CD4-positive, alpha-beta T cell (primary cell): ENCODE measurements at regions not wholly inside any gene's neighbourhood (a gene's known extent, or its start where the extent isn't known, plus 50 kb on each side); places are given as distances from the start of the nearest gene placed in this dataset.

Source experiments
- ATAC-seq: fragments of 200-7000 bp; cut with Tn5 transposase; one replicate; pipeline ENCODE4 v1.10.0; 2022; ENCODE audit warnings: mild to moderate bottlenecking; ENCODE audit not compliant: poor library complexity
- CTCF ChIA-PET: fragments of 350-600 bp; sonication (Branson Sonifier 250); formaldehyde crosslinking; loops from one replicate; lab custom pipeline; 2021; ENCODE audit warnings: antibody characterized with exemption, inconsistent platforms; lab: Charles Lee
- POLR2A ChIA-PET: fragments of 350-600 bp; sonication (Branson Sonifier 250); formaldehyde crosslinking; loops from one replicate; lab custom pipeline; 2021; ENCODE audit warnings: antibody characterized with exemption, inconsistent platforms; lab: Charles Lee
- DNase-seq, 14 experiments: peaks; one replicate each; pipeline ENCODE4 v3.0.0-alpha.2; 2013 to 2020; ENCODE audit warnings: mixed read lengths in 2 of 14
- H3K27ac ChIP-seq, 2 donors: one replicate each; pipeline versions ENCODE4 v1.5.1 to v1.7.0; 2013; ENCODE audit warnings: low read length in 2 of 2, low read depth in 1 of 2, mild to moderate bottlenecking in 1 of 2
- H3K27me3 ChIP-seq, 2 experiments: 1 replicate in 1 of 2; 2 replicates in 1 of 2; pipeline versions ENCODE4 v1.6.1 to v1.7.0; 2013; ENCODE audit warnings: low read length in 2 of 2, control low read depth in 1 of 2, mild to moderate bottlenecking in 1 of 2, moderate library complexity in 1 of 2; ENCODE audit not compliant: insufficient read depth in 2 of 2, control insufficient read depth in 1 of 2
- H3K36me3 ChIP-seq: one replicate; pipeline ENCODE4 v1.6.1; 2013; ENCODE audit warnings: low read length, control low read depth; ENCODE audit not compliant: insufficient read depth
- H3K4me1 ChIP-seq: one replicate; pipeline ENCODE4 v1.6.1; 2013; ENCODE audit warnings: low read length, control low read depth; ENCODE audit not compliant: insufficient read depth
- H3K4me3 ChIP-seq: one replicate; pipeline ENCODE4 v1.5.1; 2013; ENCODE audit warnings: mild to moderate bottlenecking, low read length, moderate library complexity
- H3K9me3 ChIP-seq, 2 experiments: 1 replicate in 1 of 2; 2 replicates in 1 of 2; pipeline versions ENCODE4 v1.6.1 to v1.7.0; 2013; ENCODE audit warnings: low read length in 2 of 2, mild to moderate bottlenecking in 2 of 2, control low read depth in 1 of 2, moderate library complexity in 1 of 2; ENCODE audit not compliant: control insufficient read depth in 1 of 2, insufficient read depth in 1 of 2
- H3K27ac Mint-ChIP-seq: one replicate; pipeline ENCODE4 v1.8.0; 2020; ENCODE audit warnings: mixed read lengths
- H3K27me3 Mint-ChIP-seq: one replicate; pipeline ENCODE4 v1.8.0; 2021; ENCODE audit warnings: mixed read lengths
- H3K36me3 Mint-ChIP-seq: one replicate; pipeline ENCODE4 v1.8.0; 2021; ENCODE audit warnings: low read depth, mixed read lengths
- H3K4me1 Mint-ChIP-seq: one replicate; pipeline ENCODE4 v1.8.0; 2021; ENCODE audit warnings: low read depth, mixed read lengths
- H3K4me3 Mint-ChIP-seq: one replicate; pipeline ENCODE4 v1.8.0; 2020; ENCODE audit warnings: mild to moderate bottlenecking, mixed read lengths
- H3K9me3 Mint-ChIP-seq: one replicate; pipeline ENCODE4 v1.8.0; 2020; ENCODE audit warnings: mixed read lengths
- CTCF ChIP-seq: fragments of 200-600 bp; IDR thresholded peaks from one replicate; pipeline ENCODE4 v1.8.0; 2022; ENCODE audit warnings: antibody characterized with exemption, mild to moderate bottlenecking
- intact Hi-C, 2 experiments: fragments of 100-400 bp; cut with DNase I in 1 of 2; cut with micrococcal nuclease in 1 of 2; formaldehyde crosslinking; loops; one replicate each; pipeline versions ENCODE4 v1.15.1 to v1.9.0; 2023 to 2025; cut with DNase I, micrococcal nuclease

- TF ChIP-seq CTCF, result no peak
- Histone ChIP-seq H3K27me3 (no peaks in the 10 kb centered on the region), H3K27ac (no peak overlapping the region), H3K4me3 (no peak overlapping the region), H3K36me3 (no peaks in the 10 kb centered on the region), H3K9me3 (no peaks in the 10 kb centered on the region), H3K4me1 (no peaks in the 10 kb centered on the region)
- Mint-ChIP-seq H3K9me3 (peaks cover 8% of the 10 kb centered on the region), H3K27ac (no peak overlapping the region), H3K4me3 (no peak overlapping the region), H3K27me3 (no peaks in the 10 kb centered on the region), H3K36me3 (no peaks in the 10 kb centered on the region), H3K4me1 (no peaks in the 10 kb centered on the region)
- no peak for DNase-seq
- intact Hi-C loops, result no loop called here
- POLR2A ChIA-PET, result no interaction called here
- no peak for ATAC-seq
- CTCF ChIA-PET, result no interaction called here
Observed at GRCh38 chr3:181561139-181562031, 150.3 kb upstream of the SOX2 start.

- Histone ChIP-seq H3K4me3 (no peak overlapping the region), H3K27ac (no peak overlapping the region), H3K9me3 (no peaks in the 10 kb centered on the region), H3K36me3 (no peaks in the 10 kb centered on the region), H3K27me3 (no peaks in the 10 kb centered on the region), H3K4me1 (no peaks in the 10 kb centered on the region)
- intact Hi-C loops, result no loop called here
- TF ChIP-seq CTCF, result no peak
- ATAC-seq, result no peak
- Mint-ChIP-seq H3K4me3 (no peak overlapping the region), H3K4me1 (no peaks in the 10 kb centered on the region), H3K36me3 (no peaks in the 10 kb centered on the region), H3K27me3 (no peaks in the 10 kb centered on the region), H3K27ac (no peak overlapping the region), H3K9me3 (peaks cover 8% of the 10 kb centered on the region)
- CTCF ChIA-PET, result no interaction called here
- POLR2A ChIA-PET, result no interaction called here
- DNase-seq, result no peak
Observed at GRCh38 chr3:181558870-181559269, 152.9 kb upstream of the SOX2 start.

GRCh38 chr3:181555681-181556080, 156.0 kb upstream of the SOX2 start:
- no peak overlapping the region for H3K4me3 Mint-ChIP-seq
- peaks cover 8% of the 10 kb centered on the region for H3K9me3 Mint-ChIP-seq
- H3K9me3 ChIP-seq, result no peaks in the 10 kb centered on the region
- ATAC-seq (no peak), DNase-seq (no peak)
- intact Hi-C loops, result no loop called here
- H3K27ac Mint-ChIP-seq, result no peak overlapping the region
- TF ChIP-seq CTCF, result no peak
- no peak overlapping the region for H3K27ac ChIP-seq
- no peaks in the 10 kb centered on the region for H3K4me1 Mint-ChIP-seq
- CTCF ChIA-PET, result no interaction called here
- H3K4me1 ChIP-seq, result no peaks in the 10 kb centered on the region
- POLR2A ChIA-PET, result no interaction called here
- no peak overlapping the region for H3K4me3 ChIP-seq
- H3K27me3 Mint-ChIP-seq, result no peaks in the 10 kb centered on the region
- no peaks in the 10 kb centered on the region for H3K27me3 ChIP-seq
- no peaks in the 10 kb centered on the region for H3K36me3 Mint-ChIP-seq
- H3K36me3 ChIP-seq, result no peaks in the 10 kb centered on the region
